Loucy (cell line): ENCODE measurements at regions not wholly inside any gene's neighbourhood (a gene's known extent, or its start where the extent isn't known, plus 50 kb on each side); places are given as distances from the start of the nearest gene placed in this dataset.

Experiments
- H2AFZ ChIP-seq: fragments of 200-600 bp; sonication (generic); 2 replicates; pipeline ENCODE4 v1.6.0; 2016; ENCODE audit warnings: antibody characterized with exemption, mild to moderate bottlenecking, low read length, moderate library complexity
- H3F3A ChIP-seq: fragments of 200-600 bp; 2 replicates; pipeline ENCODE4 v1.6.0; 2016; ENCODE audit warnings: antibody characterized with exemption, low read depth, mild to moderate bottlenecking
- H3K27me3 ChIP-seq: fragments of 200-600 bp; sonication (generic); 2 replicates; pipeline ENCODE4 v1.6.1; 2014; ENCODE audit warnings: low read length, mild to moderate bottlenecking; ENCODE audit not compliant: insufficient read depth, poor library complexity, severe bottlenecking
- H3K36me3 ChIP-seq: fragments of 200-600 bp; sonication (generic); 2 replicates; pipeline ENCODE4 v1.6.1; 2016; ENCODE audit warnings: low read length; ENCODE audit not compliant: insufficient read depth
- H3K4me1 ChIP-seq: fragments of 200-600 bp; sonication (generic); 2 replicates; pipeline ENCODE4 v1.5.1; 2014; ENCODE audit warnings: low read length, mild to moderate bottlenecking; ENCODE audit not compliant: insufficient read depth, poor library complexity, severe bottlenecking
- H3K4me2 ChIP-seq: fragments of 200-600 bp; sonication (generic); 2 replicates; pipeline ENCODE4 v1.6.0; 2014; ENCODE audit warnings: antibody characterized with exemption, low read length, low read depth, mild to moderate bottlenecking; ENCODE audit not compliant: poor library complexity, severe bottlenecking
- H3K4me3 ChIP-seq: fragments of 200-600 bp; sonication (generic); 2 replicates; pipeline ENCODE4 v1.5.1; 2014; ENCODE audit warnings: low read length, mild to moderate bottlenecking, mixed read lengths; ENCODE audit not compliant: poor library complexity, severe bottlenecking
- H3K79me2 ChIP-seq: fragments of 200-600 bp; sonication (generic); 2 replicates; pipeline ENCODE4 v1.6.1; 2014; ENCODE audit warnings: low read length; ENCODE audit not compliant: insufficient read depth
- H3K9ac ChIP-seq: fragments of 200-600 bp; sonication (generic); 2 replicates; pipeline ENCODE4 v1.6.0; 2014; ENCODE audit warnings: mild to moderate bottlenecking, low read depth, low read length, moderate library complexity; ENCODE audit not compliant: poor library complexity, severe bottlenecking
- H3K9me2 ChIP-seq: fragments of 200-600 bp; sonication (generic); replicated peaks from 2 replicates; pipeline ENCODE4 v1.6.1; 2016; ENCODE audit warnings: low read depth, low read length, mixed read lengths
- H3K9me3 ChIP-seq: fragments of 200-600 bp; sonication (generic); 2 replicates; pipeline ENCODE4 v1.6.1; 2014; ENCODE audit warnings: mild to moderate bottlenecking, antibody characterized with exemption, low read length, low read depth; ENCODE audit not compliant: insufficient read depth
- H4K20me1 ChIP-seq: fragments of 200-600 bp; sonication (generic); 2 replicates; pipeline ENCODE4 v1.6.0; 2014; ENCODE audit warnings: antibody characterized with exemption, low read length, mild to moderate bottlenecking; ENCODE audit not compliant: insufficient read depth, poor library complexity, severe bottlenecking
- CTCF ChIP-seq: fragments of 200-600 bp; sonication (generic); conservative IDR thresholded peaks from 2 replicates; pipeline ENCODE4 v1.5.1; 2014; ENCODE audit warnings: mild to moderate bottlenecking, antibody characterized with exemption, low read length
- EZH2phosphoT487 ChIP-seq: fragments of 200-600 bp; IDR thresholded peaks from 2 replicates; pipeline ENCODE4 v1.6.1; 2018; ENCODE audit warnings: antibody characterized with exemption, mild to moderate bottlenecking, moderate library complexity, borderline replicate concordance

GRCh38 chr5:29852329-29852728 is 1341.2 kb upstream of the CDH6 start:
- Histone ChIP-seq H3K9ac (no peak overlapping the region), H3K4me2 (no peak overlapping the region), H3K36me3 (no peaks in the 10 kb centered on the region), H3K4me3 (no peak overlapping the region), H3K4me1 (no peaks in the 10 kb centered on the region), H3K79me2 (no peaks in the 10 kb centered on the region), H3K9me2 (no peaks in the 10 kb centered on the region), H2AFZ (no peak overlapping the region), H3K9me3 (no peaks in the 10 kb centered on the region), H3F3A (no peaks in the 10 kb centered on the region), H3K27me3 (no peaks in the 10 kb centered on the region), H4K20me1 (no peaks in the 10 kb centered on the region)
- TF ChIP-seq CTCF: no peak
- TF ChIP-seq EZH2phosphoT487: no peak

GRCh38 chr5:29845206-29845605 is 1348.3 kb upstream of the CDH6 start:
- no peaks in the 10 kb centered on the region for H3K36me3 ChIP-seq
- H3F3A ChIP-seq: no peaks in the 10 kb centered on the region
- no peak overlapping the region for H3K9ac ChIP-seq
- H3K79me2 ChIP-seq: no peaks in the 10 kb centered on the region
- H3K9me2 ChIP-seq: no peaks in the 10 kb centered on the region
- no peaks in the 10 kb centered on the region for H3K9me3 ChIP-seq
- H4K20me1 ChIP-seq: no peaks in the 10 kb centered on the region
- no peak overlapping the region for H3K4me2 ChIP-seq
- H3K4me1 ChIP-seq: no peaks in the 10 kb centered on the region
- no peaks in the 10 kb centered on the region for H3K27me3 ChIP-seq
- H2AFZ ChIP-seq: no peak overlapping the region
- TF ChIP-seq EZH2phosphoT487 (no peak), CTCF (no peak)
- no peak overlapping the region for H3K4me3 ChIP-seq

- Histone ChIP-seq H3K9ac (no peak overlapping the region), H3K9me3 (no peaks in the 10 kb centered on the region), H3F3A (no peaks in the 10 kb centered on the region), H3K4me1 (no peaks in the 10 kb centered on the region), H3K4me3 (no peak overlapping the region), H3K27me3 (no peaks in the 10 kb centered on the region), H2AFZ (no peak overlapping the region), H3K36me3 (no peaks in the 10 kb centered on the region), H4K20me1 (no peaks in the 10 kb centered on the region), H3K9me2 (no peaks in the 10 kb centered on the region), H3K4me2 (no peak overlapping the region), H3K79me2 (no peaks in the 10 kb centered on the region)
- TF ChIP-seq EZH2phosphoT487 (no peak), CTCF (no peak)
Measured at GRCh38 chr5:29833394-29833793, 1360.1 kb upstream of the CDH6 start.
